GM13977 (cell line): ENCODE measurements at regions not wholly inside any gene's neighbourhood (a gene's known extent, or its start where the extent isn't known, plus 50 kb on each side); places are given as distances from the start of the nearest gene placed in this dataset.

ENCODE experiments used
- DNase-seq: peaks from one replicate; pipeline ENCODE4 v3.0.0; 2012; ENCODE audit warnings: low spot score
- in situ Hi-C: fragments of 300-500 bp; cut with MboI; formaldehyde crosslinking; loops from one replicate; pipeline ENCODE4 v1.12.0; 2022; ENCODE audit warnings: low sequenced_read_pairs, low pct_unique_long_range_greater_than_20kb, mixed read lengths, inconsistent platforms; ENCODE audit not compliant: unreplicated experiment
- TF ChIP-seq, protein P1 (sequence below): IDR thresholded peaks from 2 replicates; pipeline ENCODE4 v1.5.1; 2012; ENCODE audit warnings: mild to moderate bottlenecking, control low read depth; ENCODE audit not compliant: insufficient read depth; ENCODE audit errors: extremely low read depth, missing control alignments

DNA sequence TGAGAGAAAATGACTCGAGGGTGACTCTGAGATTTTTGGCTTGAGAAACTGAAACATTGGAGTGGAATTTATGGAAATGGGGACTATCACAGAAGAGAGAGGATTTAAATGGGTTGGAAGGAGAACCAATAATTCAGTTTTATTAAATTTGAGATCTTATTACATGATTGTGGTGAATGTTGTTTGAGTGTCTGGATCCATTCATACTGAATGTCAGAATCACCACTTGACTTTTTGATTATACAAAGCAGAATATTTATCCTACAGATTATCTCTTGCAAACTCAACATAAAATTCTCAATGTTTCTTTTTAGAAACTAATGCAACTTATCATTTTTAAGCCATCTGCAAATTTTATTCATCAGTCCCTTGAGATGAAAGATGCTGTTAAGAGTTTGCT lies 332.8 kb downstream of the CNTN3 start:
- TF ChIP-seq, protein P1, sequence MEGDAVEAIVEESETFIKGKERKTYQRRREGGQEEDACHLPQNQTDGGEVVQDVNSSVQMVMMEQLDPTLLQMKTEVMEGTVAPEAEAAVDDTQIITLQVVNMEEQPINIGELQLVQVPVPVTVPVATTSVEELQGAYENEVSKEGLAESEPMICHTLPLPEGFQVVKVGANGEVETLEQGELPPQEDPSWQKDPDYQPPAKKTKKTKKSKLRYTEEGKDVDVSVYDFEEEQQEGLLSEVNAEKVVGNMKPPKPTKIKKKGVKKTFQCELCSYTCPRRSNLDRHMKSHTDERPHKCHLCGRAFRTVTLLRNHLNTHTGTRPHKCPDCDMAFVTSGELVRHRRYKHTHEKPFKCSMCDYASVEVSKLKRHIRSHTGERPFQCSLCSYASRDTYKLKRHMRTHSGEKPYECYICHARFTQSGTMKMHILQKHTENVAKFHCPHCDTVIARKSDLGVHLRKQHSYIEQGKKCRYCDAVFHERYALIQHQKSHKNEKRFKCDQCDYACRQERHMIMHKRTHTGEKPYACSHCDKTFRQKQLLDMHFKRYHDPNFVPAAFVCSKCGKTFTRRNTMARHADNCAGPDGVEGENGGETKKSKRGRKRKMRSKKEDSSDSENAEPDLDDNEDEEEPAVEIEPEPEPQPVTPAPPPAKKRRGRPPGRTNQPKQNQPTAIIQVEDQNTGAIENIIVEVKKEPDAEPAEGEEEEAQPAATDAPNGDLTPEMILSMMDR = no peak
- no peak for DNase-seq
- in situ Hi-C loops = no loop called here

DNA sequence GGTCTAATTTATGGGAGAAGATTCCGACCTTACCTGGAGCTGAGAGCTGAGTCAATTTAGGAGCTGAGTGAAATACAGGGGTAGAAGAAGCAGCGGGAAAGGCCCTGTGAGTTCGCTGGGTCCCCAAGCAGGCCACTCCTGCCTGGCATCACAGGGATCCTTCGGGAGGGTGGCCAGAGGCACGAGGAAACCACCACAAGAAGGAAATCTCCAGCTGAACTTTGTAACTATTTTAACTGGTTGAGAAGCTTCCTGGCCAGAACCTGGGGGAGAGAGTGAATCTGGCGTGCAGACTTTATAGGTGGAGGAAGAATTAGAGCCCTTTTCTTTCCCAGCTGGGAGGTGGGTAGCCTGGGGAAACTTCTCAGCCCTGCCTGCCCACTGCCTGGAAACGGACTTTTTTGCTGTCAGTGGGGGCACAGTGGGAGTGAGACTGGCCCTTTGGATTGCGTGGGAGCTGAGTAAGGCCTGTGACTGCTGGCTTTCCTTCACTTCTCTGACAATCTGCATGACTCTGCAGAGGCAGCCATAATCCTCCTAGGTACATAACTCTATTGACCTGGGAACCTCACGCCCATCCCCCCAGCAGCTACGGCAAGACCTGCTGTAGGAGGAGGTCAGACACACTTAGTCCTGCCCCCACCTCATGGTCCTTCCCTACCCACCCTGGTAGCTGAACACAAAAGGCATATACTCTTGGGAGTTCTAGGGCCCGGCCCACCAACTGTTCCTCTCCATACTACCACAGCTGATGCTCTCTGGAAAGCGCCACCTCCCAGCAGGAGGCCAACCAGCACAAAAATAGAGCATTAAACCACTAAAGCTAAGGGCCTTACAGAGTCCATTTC lies 340.7 kb downstream of the CNTN3 start:
- in situ Hi-C loops = no loop called here
- TF ChIP-seq, protein P1 = no peak
- DNase-seq = no peak

DNA sequence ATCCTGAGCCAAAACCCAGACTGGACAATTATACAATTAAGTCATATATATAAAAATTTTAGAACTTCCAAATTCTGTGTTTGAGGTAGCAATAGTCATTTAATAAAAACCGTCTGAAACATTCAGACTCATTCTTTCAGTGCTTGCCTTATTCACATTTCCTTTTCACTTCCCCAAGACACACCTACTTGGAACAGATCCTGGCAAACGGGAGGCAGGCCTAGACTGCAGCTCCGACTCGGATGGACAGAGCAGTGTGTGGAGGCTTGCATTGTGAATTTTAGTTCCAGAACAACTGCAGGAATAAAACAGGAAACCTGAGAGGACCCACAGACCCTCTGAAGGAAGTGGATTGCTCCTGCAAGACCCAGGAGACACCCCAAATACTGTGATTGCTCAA lies 341.4 kb downstream of the CNTN3 start:
- in situ Hi-C loops = no loop called here
- no peak for DNase-seq
- TF ChIP-seq, protein P1 = no peak

DNA sequence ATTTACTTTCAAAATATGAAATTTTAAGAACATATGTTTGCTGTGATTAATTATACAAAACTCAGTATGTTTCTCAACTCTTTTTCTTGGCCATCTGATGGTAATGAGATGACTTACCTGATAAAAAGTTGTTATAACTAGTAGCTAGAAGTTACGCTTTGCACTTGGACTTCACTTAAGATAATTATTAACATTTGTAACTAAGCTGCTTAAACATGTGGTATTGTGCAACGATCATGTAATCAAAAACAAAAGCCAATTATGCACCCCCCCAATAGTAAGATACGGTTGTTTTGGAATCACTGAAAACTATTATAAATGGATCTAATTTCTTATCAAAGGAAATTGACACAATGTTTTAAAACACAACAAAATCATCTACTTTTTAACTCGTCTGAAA lies 342.9 kb downstream of the CNTN3 start:
- DNase-seq = no peak
- in situ Hi-C loops = no loop called here
- TF ChIP-seq, protein P1 = no peak

DNA sequence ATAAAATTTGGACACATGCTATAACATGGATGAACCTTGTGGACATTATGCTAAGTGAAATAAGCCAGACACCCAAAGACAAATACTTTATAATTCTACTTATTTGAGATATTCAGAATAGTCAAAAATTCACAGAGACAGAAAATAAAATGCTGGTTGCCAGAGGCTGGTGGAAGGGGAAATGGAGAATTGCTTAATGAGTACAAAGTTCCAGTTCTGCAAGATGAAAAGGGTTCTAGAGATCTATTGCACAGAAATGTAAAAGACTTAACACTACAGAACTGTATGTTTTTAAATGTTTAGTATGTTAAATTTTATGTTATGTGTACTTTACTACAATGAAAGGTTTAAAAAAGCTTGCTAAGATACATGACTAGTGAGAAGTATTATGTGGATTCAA lies 344.8 kb downstream of the CNTN3 start:
- TF ChIP-seq, protein P1 = no peak
- no peak for DNase-seq
- in situ Hi-C loops = no loop called here

DNA sequence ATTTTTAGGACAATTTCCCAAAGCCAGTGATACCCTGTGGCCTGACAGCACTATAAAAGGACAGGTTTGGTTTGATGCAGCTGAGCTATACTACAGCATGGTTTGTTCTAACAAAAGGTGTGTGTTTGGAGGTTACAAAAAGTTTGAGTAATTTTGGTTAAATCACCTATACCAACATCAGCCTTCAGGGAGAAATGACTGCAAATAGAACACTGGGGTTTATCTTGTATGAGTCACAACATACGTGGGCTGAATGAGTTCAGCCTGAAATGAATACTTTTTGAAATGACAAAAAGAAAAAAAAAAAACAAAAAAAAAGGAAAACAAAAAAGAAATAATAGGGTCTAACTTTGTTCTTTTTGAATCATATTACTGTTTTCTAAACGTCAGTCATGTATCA lies 345.7 kb downstream of the CNTN3 start:
- in situ Hi-C loops = no loop called here
- TF ChIP-seq, protein P1 = no peak
- DNase-seq = no peak
